Cardiac fibroblast (primary cell): ENCODE measurements at regions not wholly inside any gene's neighbourhood (a gene's known extent, or its start where the extent isn't known, plus 50 kb on each side); places are given as distances from the start of the nearest gene placed in this dataset.

ENCODE experiments used
- DNase-seq, 2 donors: peaks; one replicate each; pipeline versions ENCODE4 v3.0.0 to v3.0.0-alpha.2; 2010; ENCODE audit warnings: low read depth in 2 of 2
- H3K4me3 ChIP-seq, 2 donors: replicated peaks in 1 of 2; 1 replicate in 1 of 2; 2 replicates in 1 of 2; pipeline ENCODE4 v1.5.1; 2011; ENCODE audit warnings: low read depth in 2 of 2, low read length in 2 of 2, mild to moderate bottlenecking in 2 of 2, moderate library complexity in 1 of 2
- CTCF ChIP-seq: IDR thresholded peaks from one replicate; pipeline ENCODE4 v1.5.1; 2011; ENCODE audit warnings: low read depth, mild to moderate bottlenecking, low read length, inconsistent platforms

GRCh38 chr3:44018926-44019325, 222.8 kb upstream of the TOPAZ1 start:
- H3K4me3 ChIP-seq: no peak overlapping the region
- DNase-seq: no peak
- TF ChIP-seq CTCF: no peak

- no peak for DNase-seq
- H3K4me3 ChIP-seq: no peak overlapping the region
- no peak for TF ChIP-seq CTCF
Observed at GRCh38 chr3:44019736-44020135, 221.9 kb upstream of the TOPAZ1 start.

GRCh38 chr3:44020143-44020542, 221.5 kb upstream of the TOPAZ1 start:
- no peak overlapping the region for H3K4me3 ChIP-seq
- no peak for DNase-seq
- TF ChIP-seq CTCF: no peak

GRCh38 chr3:44021651-44022594, 219.8 kb upstream of the TOPAZ1 start:
- no peak for TF ChIP-seq CTCF
- H3K4me3 ChIP-seq: peak overlapping the region; percentile 1 to 40
- peak in 1 of 2 donors; percentile 45 for DNase-seq

- H3K4me3 ChIP-seq: no peak overlapping the region
- DNase-seq: no peak
- TF ChIP-seq CTCF: no peak
Observed at GRCh38 chr3:44023961-44024593, 217.6 kb upstream of the TOPAZ1 start.

GRCh38 chr3:44026220-44026865, 215.3 kb upstream of the TOPAZ1 start:
- TF ChIP-seq CTCF: no peak
- no peak overlapping the region for H3K4me3 ChIP-seq
- DNase-seq: no peak
